Panc1 (cell line): ENCODE measurements at regions not wholly inside any gene's neighbourhood (a gene's known extent, or its start where the extent isn't known, plus 50 kb on each side); places are given as distances from the start of the nearest gene placed in this dataset.

ENCODE experiments used
- ATAC-seq: fragments of 200-7000 bp; cut with Tn5 transposase; 2 replicates; pipeline ENCODE4 v1.9.1; 2020; ENCODE audit warnings: mild to moderate bottlenecking, moderate library complexity
- BruUV-seq: library from RNA; stranded (reverse); fragments of 400-500 nt; replicated peaks from 2 replicates; lab custom pipeline; 2021; lab: Mats Ljungman, UMichigan
- CTCF ChIA-PET: fragments of 300-600 bp; sonication (Branson Sonifier 250); formaldehyde crosslinking; loops from one replicate; lab custom pipeline; 2022; ENCODE audit warnings: antibody characterized with exemption; lab: Charles Lee
- POLR2A ChIA-PET: fragments of 300-600 bp; sonication (Branson Sonifier 250); formaldehyde crosslinking; loops from one replicate; lab custom pipeline; 2022; ENCODE audit warnings: antibody characterized with exemption; lab: Charles Lee
- DNase-seq: peaks from one replicate; pipeline ENCODE4 v3.0.0-alpha.2; 2010; ENCODE audit warnings: low read depth, low spot score
- H3K27ac ChIP-seq: 2 replicates; pipeline ENCODE4 v1.5.1; 2011; ENCODE audit warnings: mild to moderate bottlenecking, low read length, inconsistent platforms
- H3K27me3 ChIP-seq: fragments of 200-500 bp; sonication (Bioruptor generic); 2 replicates; pipeline ENCODE4 v1.6.0; 2014; ENCODE audit warnings: low read length, inconsistent platforms; ENCODE audit not compliant: control insufficient read depth, insufficient read depth
- H3K36me3 ChIP-seq: fragments of 200-500 bp; sonication (Bioruptor generic); 2 replicates; pipeline ENCODE4 v1.5.1; 2014; ENCODE audit warnings: inconsistent platforms, mild to moderate bottlenecking, low read length, moderate library complexity; ENCODE audit not compliant: control insufficient read depth, insufficient read depth
- H3K4me1 ChIP-seq: 2 replicates; pipeline ENCODE4 v1.5.1; 2011; ENCODE audit warnings: inconsistent platforms, mild to moderate bottlenecking, low read length, moderate library complexity; ENCODE audit not compliant: control insufficient read depth, insufficient read depth
- H3K4me3 ChIP-seq, 2 experiments: 2 replicates each; pipeline ENCODE4 v1.5.1; 2011 to 2012; ENCODE audit warnings: low read depth in 2 of 2, low read length in 2 of 2, mild to moderate bottlenecking in 2 of 2, inconsistent platforms in 1 of 2, moderate library complexity in 1 of 2
- H3K9me3 ChIP-seq: fragments of 200-500 bp; sonication (Bioruptor generic); 2 replicates; pipeline ENCODE4 v1.5.1; 2014; ENCODE audit warnings: low read depth, mild to moderate bottlenecking, inconsistent platforms, low read length, moderate library complexity; ENCODE audit not compliant: control insufficient read depth, insufficient read depth
- POLR2AphosphoS5 ChIP-seq: IDR thresholded peaks from 2 replicates; pipeline ENCODE4 v1.6.1; 2012; ENCODE audit warnings: mild to moderate bottlenecking, low read depth, low read length, moderate library complexity
- SIN3A ChIP-seq: IDR thresholded peaks from 2 replicates; pipeline ENCODE4 v1.6.1; 2012; ENCODE audit warnings: low read depth, mild to moderate bottlenecking, low read length, moderate library complexity, borderline replicate concordance; ENCODE audit not compliant: insufficient read depth
- TCF7L2 ChIP-seq: IDR thresholded peaks from 2 replicates; pipeline ENCODE4 v1.6.1; 2011; ENCODE audit warnings: mild to moderate bottlenecking, low read depth, low read length, inconsistent platforms
- in situ Hi-C: cut with HindIII; loops from 2 replicates; pipeline ENCODE4 v1.10.0; 2016; ENCODE audit warnings: low sequenced_read_pairs, low pct_unique_long_range_greater_than_20kb
- intact Hi-C: fragments of 100-400 bp; cut with micrococcal nuclease; formaldehyde crosslinking; loops from one replicate; pipeline ENCODE4 v1.10.0; 2022; ENCODE audit not compliant: unreplicated experiment
- TF ChIP-seq, protein P1 (sequence below), 2 experiments: IDR thresholded peaks; 2 replicates each; pipeline ENCODE4 v1.6.1; 2011 to 2012; ENCODE audit warnings: low read depth in 2 of 2, control low read depth in 1 of 2, low read length in 1 of 2, mild to moderate bottlenecking in 1 of 2, moderate library complexity in 1 of 2; ENCODE audit not compliant: insufficient read depth in 1 of 2
- TF ChIP-seq, protein P2 (sequence below): fragments of 450-650 bp; IDR thresholded peaks from 2 replicates; pipeline ENCODE4 v1.5.1; 2017; ENCODE audit warnings: mild to moderate bottlenecking

DNA sequence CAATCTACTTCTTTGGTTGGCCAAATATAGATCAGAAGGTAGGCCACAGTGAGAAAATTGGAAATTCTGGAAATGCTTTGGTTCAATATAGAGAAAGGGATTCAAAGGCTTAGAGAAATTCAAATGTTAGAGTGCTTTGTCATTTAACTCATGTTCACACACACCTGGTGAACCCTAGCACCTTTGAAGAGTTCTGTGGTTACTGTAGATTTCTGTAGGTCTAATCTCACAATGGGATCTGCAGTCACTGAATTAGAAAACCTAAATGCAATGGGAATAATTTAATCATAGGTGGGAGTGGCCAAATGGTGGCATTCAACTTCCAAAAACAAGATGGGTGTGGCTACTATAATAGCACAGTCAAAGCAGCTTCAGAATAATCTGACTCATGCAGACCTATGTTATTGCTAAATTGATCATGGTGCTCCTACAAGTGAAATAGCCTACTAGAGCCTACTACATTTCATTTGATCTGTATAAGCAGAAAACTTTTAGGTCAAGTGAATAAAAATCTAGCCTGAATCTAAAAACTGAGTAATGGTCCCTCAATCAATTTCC, 1152.9 kb downstream of the PCDH9 start:
- ATAC-seq: no peak
- BruUV-seq: no TSS peak
- TF ChIP-seq, protein P1, sequence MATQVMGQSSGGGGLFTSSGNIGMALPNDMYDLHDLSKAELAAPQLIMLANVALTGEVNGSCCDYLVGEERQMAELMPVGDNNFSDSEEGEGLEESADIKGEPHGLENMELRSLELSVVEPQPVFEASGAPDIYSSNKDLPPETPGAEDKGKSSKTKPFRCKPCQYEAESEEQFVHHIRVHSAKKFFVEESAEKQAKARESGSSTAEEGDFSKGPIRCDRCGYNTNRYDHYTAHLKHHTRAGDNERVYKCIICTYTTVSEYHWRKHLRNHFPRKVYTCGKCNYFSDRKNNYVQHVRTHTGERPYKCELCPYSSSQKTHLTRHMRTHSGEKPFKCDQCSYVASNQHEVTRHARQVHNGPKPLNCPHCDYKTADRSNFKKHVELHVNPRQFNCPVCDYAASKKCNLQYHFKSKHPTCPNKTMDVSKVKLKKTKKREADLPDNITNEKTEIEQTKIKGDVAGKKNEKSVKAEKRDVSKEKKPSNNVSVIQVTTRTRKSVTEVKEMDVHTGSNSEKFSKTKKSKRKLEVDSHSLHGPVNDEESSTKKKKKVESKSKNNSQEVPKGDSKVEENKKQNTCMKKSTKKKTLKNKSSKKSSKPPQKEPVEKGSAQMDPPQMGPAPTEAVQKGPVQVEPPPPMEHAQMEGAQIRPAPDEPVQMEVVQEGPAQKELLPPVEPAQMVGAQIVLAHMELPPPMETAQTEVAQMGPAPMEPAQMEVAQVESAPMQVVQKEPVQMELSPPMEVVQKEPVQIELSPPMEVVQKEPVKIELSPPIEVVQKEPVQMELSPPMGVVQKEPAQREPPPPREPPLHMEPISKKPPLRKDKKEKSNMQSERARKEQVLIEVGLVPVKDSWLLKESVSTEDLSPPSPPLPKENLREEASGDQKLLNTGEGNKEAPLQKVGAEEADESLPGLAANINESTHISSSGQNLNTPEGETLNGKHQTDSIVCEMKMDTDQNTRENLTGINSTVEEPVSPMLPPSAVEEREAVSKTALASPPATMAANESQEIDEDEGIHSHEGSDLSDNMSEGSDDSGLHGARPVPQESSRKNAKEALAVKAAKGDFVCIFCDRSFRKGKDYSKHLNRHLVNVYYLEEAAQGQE (IDR thresholded peaks at IDR 0.05; ENCODE audit: insufficient read depth in 1 of 2, low read depth in 2 of 2, low read length in 1 of 2): no peak
- TF ChIP-seq, protein P2, sequence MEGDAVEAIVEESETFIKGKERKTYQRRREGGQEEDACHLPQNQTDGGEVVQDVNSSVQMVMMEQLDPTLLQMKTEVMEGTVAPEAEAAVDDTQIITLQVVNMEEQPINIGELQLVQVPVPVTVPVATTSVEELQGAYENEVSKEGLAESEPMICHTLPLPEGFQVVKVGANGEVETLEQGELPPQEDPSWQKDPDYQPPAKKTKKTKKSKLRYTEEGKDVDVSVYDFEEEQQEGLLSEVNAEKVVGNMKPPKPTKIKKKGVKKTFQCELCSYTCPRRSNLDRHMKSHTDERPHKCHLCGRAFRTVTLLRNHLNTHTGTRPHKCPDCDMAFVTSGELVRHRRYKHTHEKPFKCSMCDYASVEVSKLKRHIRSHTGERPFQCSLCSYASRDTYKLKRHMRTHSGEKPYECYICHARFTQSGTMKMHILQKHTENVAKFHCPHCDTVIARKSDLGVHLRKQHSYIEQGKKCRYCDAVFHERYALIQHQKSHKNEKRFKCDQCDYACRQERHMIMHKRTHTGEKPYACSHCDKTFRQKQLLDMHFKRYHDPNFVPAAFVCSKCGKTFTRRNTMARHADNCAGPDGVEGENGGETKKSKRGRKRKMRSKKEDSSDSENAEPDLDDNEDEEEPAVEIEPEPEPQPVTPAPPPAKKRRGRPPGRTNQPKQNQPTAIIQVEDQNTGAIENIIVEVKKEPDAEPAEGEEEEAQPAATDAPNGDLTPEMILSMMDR: no peak
- TF ChIP-seq SIN3A: no peak
- TF ChIP-seq TCF7L2: no peak
- no peak for TF ChIP-seq POLR2AphosphoS5
- no peaks in the 10 kb centered on the region for H3K36me3 ChIP-seq
- H3K27me3 ChIP-seq: no peaks in the 10 kb centered on the region
- ChIA-PET POLR2A (no interaction called here), CTCF (no interaction called here)
- no peak for DNase-seq
- intact Hi-C loops (no loop called here), in situ Hi-C loops (no loop called here)
- no peaks in the 10 kb centered on the region for H3K9me3 ChIP-seq
- H3K4me1 ChIP-seq: no peaks in the 10 kb centered on the region
- H3K4me3 ChIP-seq: no peak overlapping the region
- H3K27ac ChIP-seq: no peak overlapping the region

DNA sequence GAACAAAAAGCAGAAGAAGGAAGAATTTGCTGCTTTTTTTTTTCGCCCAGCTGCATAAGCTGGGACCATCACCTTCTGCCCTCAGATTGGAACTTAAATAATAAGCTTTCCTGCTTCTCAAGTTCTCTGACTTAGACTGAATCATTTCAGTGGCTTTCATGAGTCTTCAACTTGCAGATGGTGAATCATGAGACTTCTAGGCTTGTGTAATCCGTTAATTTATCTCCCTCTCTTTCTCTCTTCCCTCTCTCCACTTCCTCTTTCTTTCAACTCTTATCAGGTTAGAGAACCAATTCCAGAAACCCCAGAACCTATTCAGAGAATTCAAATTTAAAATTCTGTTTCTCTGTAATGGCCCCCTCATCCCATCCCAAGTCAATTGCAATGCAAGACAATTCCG, 1153.7 kb downstream of the PCDH9 start:
- intact Hi-C loops (no loop called here), in situ Hi-C loops (no loop called here)
- ATAC-seq (no peak), DNase-seq (no peak)
- BruUV-seq: no TSS peak
- TF ChIP-seq, protein P2: no peak
- TF ChIP-seq, protein P1 (IDR thresholded peaks at IDR 0.05; ENCODE audit: insufficient read depth in 1 of 2, low read depth in 2 of 2, low read length in 1 of 2): no peak
- TF ChIP-seq TCF7L2 (no peak), POLR2AphosphoS5 (no peak), SIN3A (no peak)
- Histone ChIP-seq H3K9me3 (no peaks in the 10 kb centered on the region), H3K4me1 (no peaks in the 10 kb centered on the region), H3K4me3 (no peak overlapping the region), H3K36me3 (no peaks in the 10 kb centered on the region), H3K27me3 (no peaks in the 10 kb centered on the region), H3K27ac (no peak overlapping the region)
- CTCF ChIA-PET: no interaction called here
- POLR2A ChIA-PET: no interaction called here
